Epidermal melanocyte (primary cell): ENCODE measurements at regions not wholly inside any gene's neighbourhood (a gene's known extent, or its start where the extent isn't known, plus 50 kb on each side); places are given as distances from the start of the nearest gene placed in this dataset.
"Not testable (repeated sequence)": the region's sequence is repeated elsewhere in the genome, so short reads cannot be mapped to it uniquely, and the experiment has no call there.

Source experiments
- DNase-seq: peaks from one replicate; pipeline ENCODE4 v3.0.0; 2011; ENCODE audit warnings: low spot score; ENCODE audit not compliant: insufficient read length

GRCh38 chr7:140283472-140283871 lies 106.7 kb upstream of the KDM7A start:
- no peak for DNase-seq

GRCh38 chr7:140281960-140282359 lies 105.2 kb upstream of the KDM7A start:
- no peak for DNase-seq

GRCh38 chr7:140281255-140281654 lies 104.5 kb upstream of the KDM7A start:
- no peak for DNase-seq

GRCh38 chr7:140276001-140276400 lies 99.2 kb upstream of the KDM7A start:
- no peak for DNase-seq

GRCh38 chr7:140275069-140275965 lies 98.5 kb upstream of the KDM7A start:
- peak; percentile 27 for DNase-seq

GRCh38 chr7:140273417-140273816 lies 96.6 kb upstream of the KDM7A start:
- DNase-seq = no peak

GRCh38 chr7:140271643-140271968 lies 94.8 kb upstream of the KDM7A start:
- not testable (repeated sequence) for DNase-seq

GRCh38 chr7:140269004-140269638 lies 92.3 kb upstream of the KDM7A start:
- no peak for DNase-seq

GRCh38 chr7:140267381-140268226 lies 90.8 kb upstream of the KDM7A start:
- DNase-seq = no peak

- DNase-seq = no peak
These were observed 86.5 kb upstream of the KDM7A start for GRCh38 chr7:140263277-140263676.

- no peak for DNase-seq
These were observed 85.6 kb upstream of the KDM7A start for GRCh38 chr7:140262242-140262903.

- DNase-seq = no peak
These were observed 84.7 kb upstream of the KDM7A start for GRCh38 chr7:140261522-140261921.

- DNase-seq = no peak
These were observed 84.3 kb upstream of the KDM7A start for GRCh38 chr7:140261105-140261486.

- DNase-seq = no peak
These were observed 83.7 kb upstream of the KDM7A start for GRCh38 chr7:140260352-140261104.

- not testable (repeated sequence) for DNase-seq
These were observed 80.5 kb upstream of the KDM7A start for GRCh38 chr7:140257278-140257677.

- not testable (repeated sequence) for DNase-seq
These were observed 78.2 kb upstream of the KDM7A start for GRCh38 chr7:140254976-140255375.

GRCh38 chr7:140249036-140249806 lies 72.4 kb upstream of the KDM7A start:
- DNase-seq = peak; percentile 42

GRCh38 chr7:140247559-140247958 lies 70.8 kb upstream of the KDM7A start:
- no peak for DNase-seq

GRCh38 chr7:140245611-140246105 lies 68.9 kb upstream of the KDM7A start:
- no peak for DNase-seq
